ENCODE measurements at regions not wholly inside any gene's neighbourhood (a gene's known extent, or its start where the extent isn't known, plus 50 kb on each side); places are given as distances from the start of the nearest gene placed in this dataset.
"Not testable (repeated sequence)": the region's sequence is repeated elsewhere in the genome, so short reads cannot be mapped to it uniquely, and the experiment has no call there.

GRCh38 chr3:194908972-194909371 lies 223.3 kb downstream of the FAM43A start:
- Histone ChIP-seq H3K36me3 (no peaks in the 10 kb centered on the region), H3K9me3 (replicated peaks) (no peaks in the 10 kb centered on the region), H3K4me1 (replicated peaks) (peaks cover 22% of the 10 kb centered on the region), H3K4me3 (no peak overlapping the region), H3K27me3 (replicated peaks) (no peaks in the 10 kb centered on the region), H3K27ac (no peak overlapping the region)
- no peak for DNase-seq (ENCODE audit: low read depth in 1 of 2, low spot score in 2 of 2)

- DNase-seq (ENCODE audit: low read depth in 1 of 2, low spot score in 2 of 2) = no peak
- Histone ChIP-seq H3K4me3 (no peak overlapping the region), H3K27me3 (replicated peaks) (no peaks in the 10 kb centered on the region), H3K36me3 (no peaks in the 10 kb centered on the region), H3K9me3 (replicated peaks) (no peaks in the 10 kb centered on the region), H3K27ac (no peak overlapping the region), H3K4me1 (replicated peaks) (peaks cover 21% of the 10 kb centered on the region)
These were observed 224.8 kb downstream of the FAM43A start for GRCh38 chr3:194910414-194910984.

- no peak overlapping the region for H3K4me3 ChIP-seq
- no peak overlapping the region for H3K27ac ChIP-seq
- no peaks in the 10 kb centered on the region for H3K36me3 ChIP-seq
- no peak for DNase-seq (ENCODE audit: low read depth in 1 of 2, low spot score in 2 of 2)
- H3K9me3 ChIP-seq (replicated peaks) = no peaks in the 10 kb centered on the region
- H3K27me3 ChIP-seq (replicated peaks) = no peaks in the 10 kb centered on the region
- H3K4me1 ChIP-seq (replicated peaks) = no peaks in the 10 kb centered on the region
These were observed 227.6 kb downstream of the FAM43A start for GRCh38 chr3:194913316-194913715.

GRCh38 chr3:194924889-194925288 lies 239.2 kb downstream of the FAM43A start:
- H3K27me3 ChIP-seq (replicated peaks); DNase-seq (ENCODE audit: low read depth in 1 of 2, low spot score in 2 of 2); H3K9me3 ChIP-seq (replicated peaks); H3K36me3 ChIP-seq; H3K4me3 ChIP-seq; H3K27ac ChIP-seq: not testable (repeated sequence)
- H3K4me1 ChIP-seq (replicated peaks) = peaks cover 23% of the 10 kb centered on the region

GRCh38 chr3:194925614-194926013 lies 239.9 kb downstream of the FAM43A start:
- no peaks in the 10 kb centered on the region for H3K36me3 ChIP-seq
- no peak overlapping the region for H3K4me3 ChIP-seq
- no peak for DNase-seq (ENCODE audit: low read depth in 1 of 2, low spot score in 2 of 2)

GRCh38 chr3:194928227-194928626 lies 242.5 kb downstream of the FAM43A start:
- DNase-seq (ENCODE audit: low read depth in 1 of 2, low spot score in 2 of 2) = peak in 1 of 2 experiments; percentile 47
- Histone ChIP-seq H3K27me3 (replicated peaks) (no peaks in the 10 kb centered on the region), H3K9me3 (replicated peaks) (no peaks in the 10 kb centered on the region), H3K4me1 (replicated peaks) (peaks cover 45% of the 10 kb centered on the region), H3K4me3 (no peak overlapping the region), H3K27ac (0 out of 2 replicates have a peak overlapping the region, but pooled peaks have one; percentile 23), H3K36me3 (no peaks in the 10 kb centered on the region)

More at GRCh38 chr3:194925614-194926013, 239.9 kb downstream of the FAM43A start:
- no peaks in the 10 kb centered on the region for H3K9me3 ChIP-seq (replicated peaks)
- no peak overlapping the region for H3K27ac ChIP-seq
- H3K4me1 ChIP-seq (replicated peaks) = peaks cover 31% of the 10 kb centered on the region
- H3K27me3 ChIP-seq (replicated peaks) = no peaks in the 10 kb centered on the region

GRCh38 chr3:194928831-194929577 lies 243.3 kb downstream of the FAM43A start:
- H3K4me1 ChIP-seq (replicated peaks) = peaks cover 45% of the 10 kb centered on the region
- no peak for DNase-seq (ENCODE audit: low read depth in 1 of 2, low spot score in 2 of 2)

GRCh38 chr3:194929578-194929960 lies 243.9 kb downstream of the FAM43A start:
- Histone ChIP-seq H3K36me3 (no peaks in the 10 kb centered on the region), H3K4me3 (no peak overlapping the region), H3K9me3 (replicated peaks) (no peaks in the 10 kb centered on the region), H3K27ac (no peak overlapping the region), H3K4me1 (replicated peaks) (peaks cover 45% of the 10 kb centered on the region), H3K27me3 (replicated peaks) (no peaks in the 10 kb centered on the region)
- DNase-seq (ENCODE audit: low read depth in 1 of 2, low spot score in 2 of 2) = no peak

More at GRCh38 chr3:194928831-194929577, 243.3 kb downstream of the FAM43A start:
- Histone ChIP-seq H3K27me3 (replicated peaks) (no peaks in the 10 kb centered on the region), H3K36me3 (no peaks in the 10 kb centered on the region), H3K4me3 (no peak overlapping the region), H3K27ac (no peak overlapping the region), H3K9me3 (replicated peaks) (no peaks in the 10 kb centered on the region)

GRCh38 chr3:194930377-194931204 lies 244.9 kb downstream of the FAM43A start:
- peak; percentile 72 to 74 for DNase-seq (ENCODE audit: low read depth in 1 of 2, low spot score in 2 of 2)
- Histone ChIP-seq H3K27ac (peak overlapping the region; percentile 51), H3K36me3 (no peaks in the 10 kb centered on the region), H3K27me3 (replicated peaks) (no peaks in the 10 kb centered on the region), H3K4me3 (no peak overlapping the region), H3K4me1 (replicated peaks) (peaks cover 45% of the 10 kb centered on the region), H3K9me3 (replicated peaks) (no peaks in the 10 kb centered on the region)

- H3K27me3 ChIP-seq (replicated peaks) = no peaks in the 10 kb centered on the region
- H3K4me1 ChIP-seq (replicated peaks) = peaks cover 45% of the 10 kb centered on the region
- no peak overlapping the region for H3K4me3 ChIP-seq
- H3K36me3 ChIP-seq = no peaks in the 10 kb centered on the region
- H3K27ac ChIP-seq = peak overlapping the region; percentile 51
- no peaks in the 10 kb centered on the region for H3K9me3 ChIP-seq (replicated peaks)
- no peak for DNase-seq (ENCODE audit: low read depth in 1 of 2, low spot score in 2 of 2)
These were observed 245.7 kb downstream of the FAM43A start for GRCh38 chr3:194931347-194931746.

GRCh38 chr3:194931865-194932264 lies 246.2 kb downstream of the FAM43A start:
- Histone ChIP-seq H3K27me3 (replicated peaks) (no peaks in the 10 kb centered on the region), H3K4me1 (replicated peaks) (peaks cover 45% of the 10 kb centered on the region), H3K4me3 (no peak overlapping the region), H3K27ac (no peak overlapping the region), H3K9me3 (replicated peaks) (no peaks in the 10 kb centered on the region), H3K36me3 (no peaks in the 10 kb centered on the region)
- no peak for DNase-seq (ENCODE audit: low read depth in 1 of 2, low spot score in 2 of 2)

GRCh38 chr3:194933465-194933864 lies 247.8 kb downstream of the FAM43A start:
- no peak for DNase-seq (ENCODE audit: low read depth in 1 of 2, low spot score in 2 of 2)
- Histone ChIP-seq H3K27ac (no peak overlapping the region), H3K9me3 (replicated peaks) (no peaks in the 10 kb centered on the region), H3K27me3 (replicated peaks) (no peaks in the 10 kb centered on the region), H3K36me3 (no peaks in the 10 kb centered on the region), H3K4me1 (replicated peaks) (peaks cover 36% of the 10 kb centered on the region), H3K4me3 (no peak overlapping the region)

GRCh38 chr3:194935061-194935460 lies 249.4 kb downstream of the FAM43A start:
- no peaks in the 10 kb centered on the region for H3K9me3 ChIP-seq (replicated peaks)
- no peaks in the 10 kb centered on the region for H3K27me3 ChIP-seq (replicated peaks)
- peaks cover 20% of the 10 kb centered on the region for H3K4me1 ChIP-seq (replicated peaks)
- no peak overlapping the region for H3K4me3 ChIP-seq
- no peaks in the 10 kb centered on the region for H3K36me3 ChIP-seq
- no peak for DNase-seq (ENCODE audit: low read depth in 1 of 2, low spot score in 2 of 2)
- H3K27ac ChIP-seq = no peak overlapping the region

All from SJSA1 (cell line).